Thyroid gland (tissue), 4 donors: ENCODE measurements at regions not wholly inside any gene's neighbourhood (a gene's known extent, or its start where the extent isn't known, plus 50 kb on each side); places are given as distances from the start of the nearest gene placed in this dataset.

Experiments
- DNase-seq, 2 donors: peaks; one replicate each; pipeline ENCODE4 v3.0.0-alpha.2; 2019
- H3K27ac ChIP-seq, 3 donors: fragments of 200-600 bp; sonication (generic); 1 replicate in 2 of 3; 2 replicates in 1 of 3; pipeline ENCODE4 v1.5.1; 2016 to 2019; ENCODE audit warnings: mild to moderate bottlenecking in 1 of 3, moderate library complexity in 1 of 3
- H3K27me3 ChIP-seq: fragments of 200-600 bp; sonication (generic); one replicate; pipeline ENCODE4 v1.5.1; 2019
- H3K36me3 ChIP-seq, 2 donors: fragments of 200-600 bp; sonication (generic); one replicate each; pipeline ENCODE4 v1.5.1; 2016 to 2019
- H3K4me1 ChIP-seq, 2 donors: fragments of 200-600 bp; sonication (generic); one replicate each; pipeline ENCODE4 v1.5.1; 2017 to 2019
- H3K4me3 ChIP-seq, 3 donors: fragments of 200-600 bp; sonication (generic); replicated peaks in 1 of 3; 1 replicate in 2 of 3; 2 replicates in 1 of 3; pipeline ENCODE4 v1.5.1; 2016; ENCODE audit warnings: mild to moderate bottlenecking in 1 of 3
- H3K9me3 ChIP-seq: fragments of 200-600 bp; sonication (generic); one replicate; pipeline ENCODE4 v1.5.1; 2017
- POLR2A ChIP-seq, 2 donors: fragments of 450-650 bp; IDR thresholded peaks; one replicate each; pipeline ENCODE4 v1.6.1; 2017; ENCODE audit warnings: antibody characterized with exemption in 2 of 2, mild to moderate bottlenecking in 2 of 2, moderate library complexity in 1 of 2
- WGBS, 2 donors: methylation state at CpG; one replicate each; pipeline ENCODE4 v1.1.5; 2017; 5-methylcytosine and 5-hydroxymethylcytosine counted together
- intact Hi-C: fragments of 100-400 bp; cut with DNase I; formaldehyde crosslinking; loops from one replicate; pipeline ENCODE4 v1.15.1; 2023
- TF ChIP-seq, protein P1 (sequence below), 6 experiments: fragments of 200-600 bp in 3 of 6; fragments of 450-650 bp in 3 of 6; sonication (generic) in 3 of 6; IDR thresholded peaks; one replicate each; pipeline ENCODE4 v1.5.1; 2016 to 2019; ENCODE audit warnings: antibody characterized with exemption in 6 of 6, mild to moderate bottlenecking in 2 of 6, inconsistent platforms in 1 of 6, moderate library complexity in 1 of 6

DNA sequence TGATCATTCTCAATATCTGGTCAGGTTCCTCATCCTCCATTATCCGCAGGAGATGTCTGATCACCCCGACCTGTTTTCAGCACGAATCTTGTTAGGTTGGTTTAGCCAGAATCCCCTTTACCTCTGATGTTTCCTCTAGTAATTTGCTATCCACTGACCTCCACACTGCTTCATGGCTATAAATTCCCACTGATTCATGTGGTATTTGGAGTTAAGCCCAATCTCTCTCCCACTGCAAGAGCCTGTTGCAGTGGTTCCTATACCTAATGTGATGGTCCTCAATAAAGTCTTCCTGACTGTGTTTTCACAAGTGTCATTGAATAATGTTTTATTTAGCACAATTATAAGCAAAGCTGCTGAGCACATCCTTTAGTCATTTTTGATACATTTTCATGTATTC, 124.8 kb upstream of the CNTN3 start:
- H3K36me3 ChIP-seq: no peaks in the 10 kb centered on the region

DNA sequence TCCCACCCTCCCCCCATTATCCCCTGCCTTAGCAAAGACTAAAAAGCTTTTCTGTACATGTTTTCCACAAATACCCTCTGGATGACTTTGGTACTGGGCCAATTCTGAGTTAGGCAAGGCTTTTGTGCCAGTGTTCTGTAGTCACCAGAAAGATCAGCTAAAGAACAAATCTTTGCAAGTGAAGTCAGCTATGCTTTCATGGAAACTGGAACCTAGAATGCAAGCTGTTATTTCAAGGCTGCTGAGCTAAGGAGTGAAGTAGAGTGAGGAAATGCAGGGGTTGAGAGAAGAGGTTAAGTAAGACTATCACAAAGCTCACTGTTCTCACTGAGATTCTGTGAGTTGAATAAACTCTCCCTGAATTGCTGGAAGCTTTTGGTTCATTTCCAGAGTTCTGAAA, 107.8 kb upstream of the CNTN3 start:
- TF ChIP-seq, protein P1, sequence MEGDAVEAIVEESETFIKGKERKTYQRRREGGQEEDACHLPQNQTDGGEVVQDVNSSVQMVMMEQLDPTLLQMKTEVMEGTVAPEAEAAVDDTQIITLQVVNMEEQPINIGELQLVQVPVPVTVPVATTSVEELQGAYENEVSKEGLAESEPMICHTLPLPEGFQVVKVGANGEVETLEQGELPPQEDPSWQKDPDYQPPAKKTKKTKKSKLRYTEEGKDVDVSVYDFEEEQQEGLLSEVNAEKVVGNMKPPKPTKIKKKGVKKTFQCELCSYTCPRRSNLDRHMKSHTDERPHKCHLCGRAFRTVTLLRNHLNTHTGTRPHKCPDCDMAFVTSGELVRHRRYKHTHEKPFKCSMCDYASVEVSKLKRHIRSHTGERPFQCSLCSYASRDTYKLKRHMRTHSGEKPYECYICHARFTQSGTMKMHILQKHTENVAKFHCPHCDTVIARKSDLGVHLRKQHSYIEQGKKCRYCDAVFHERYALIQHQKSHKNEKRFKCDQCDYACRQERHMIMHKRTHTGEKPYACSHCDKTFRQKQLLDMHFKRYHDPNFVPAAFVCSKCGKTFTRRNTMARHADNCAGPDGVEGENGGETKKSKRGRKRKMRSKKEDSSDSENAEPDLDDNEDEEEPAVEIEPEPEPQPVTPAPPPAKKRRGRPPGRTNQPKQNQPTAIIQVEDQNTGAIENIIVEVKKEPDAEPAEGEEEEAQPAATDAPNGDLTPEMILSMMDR (IDR thresholded peaks at IDR 0.05): no peak
- no peak for TF ChIP-seq POLR2A (IDR thresholded peaks at IDR 0.05)
- Histone ChIP-seq H3K27me3 (no peaks in the 10 kb centered on the region), H3K9me3 (no peaks in the 10 kb centered on the region), H3K4me1 (no peaks in the 10 kb centered on the region), H3K4me3 (no peak overlapping the region), H3K36me3 (no peaks in the 10 kb centered on the region), H3K27ac (no peak overlapping the region)
- intact Hi-C loops: no loop called here
- DNase-seq: no peak

More for the DNA sequence above, 124.8 kb upstream of the CNTN3 start:
- H3K4me3 ChIP-seq: no peak overlapping the region
- WGBS, 2 donors: 91 to 93% methylated on average over 3 of the region's 3 CpGs
- TF ChIP-seq, protein P1 (IDR thresholded peaks at IDR 0.05): no peak
- TF ChIP-seq POLR2A (IDR thresholded peaks at IDR 0.05): no peak
- H3K27me3 ChIP-seq: no peaks in the 10 kb centered on the region
- H3K4me1 ChIP-seq: no peaks in the 10 kb centered on the region
- no peak overlapping the region for H3K27ac ChIP-seq
- no peak for DNase-seq
- intact Hi-C loops: no loop called here
- H3K9me3 ChIP-seq: no peaks in the 10 kb centered on the region

DNA sequence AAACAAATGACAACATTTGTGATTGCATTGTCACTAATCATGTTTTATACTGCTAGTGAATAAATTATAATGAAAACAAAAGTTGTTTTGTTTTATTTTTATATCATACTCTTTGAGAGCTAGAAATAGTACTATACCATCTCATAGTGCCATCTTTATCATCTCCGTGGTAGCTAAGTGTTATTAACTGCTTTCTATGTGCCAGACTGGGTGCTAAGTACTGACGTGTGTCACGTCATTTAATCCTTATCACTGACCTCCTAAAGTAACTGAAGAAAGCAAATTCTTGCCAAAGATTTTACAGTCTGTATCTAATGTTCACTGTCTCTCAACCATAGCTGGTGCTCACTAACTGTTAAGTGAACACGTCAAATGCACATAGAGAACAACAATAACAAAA, 99.5 kb upstream of the CNTN3 start:
- intact Hi-C loops: no loop called here
- Histone ChIP-seq H3K27me3 (no peaks in the 10 kb centered on the region), H3K27ac (no peak overlapping the region), H3K36me3 (no peaks in the 10 kb centered on the region), H3K4me1 (no peaks in the 10 kb centered on the region), H3K4me3 (no peak overlapping the region), H3K9me3 (no peaks in the 10 kb centered on the region)
- DNase-seq: no peak
- 80 to 82% methylated on average over 4 of the region's 4 CpGs for WGBS, 2 donors
- TF ChIP-seq, protein P1 (IDR thresholded peaks at IDR 0.05): no peak
- no peak for TF ChIP-seq POLR2A (IDR thresholded peaks at IDR 0.05)

DNA sequence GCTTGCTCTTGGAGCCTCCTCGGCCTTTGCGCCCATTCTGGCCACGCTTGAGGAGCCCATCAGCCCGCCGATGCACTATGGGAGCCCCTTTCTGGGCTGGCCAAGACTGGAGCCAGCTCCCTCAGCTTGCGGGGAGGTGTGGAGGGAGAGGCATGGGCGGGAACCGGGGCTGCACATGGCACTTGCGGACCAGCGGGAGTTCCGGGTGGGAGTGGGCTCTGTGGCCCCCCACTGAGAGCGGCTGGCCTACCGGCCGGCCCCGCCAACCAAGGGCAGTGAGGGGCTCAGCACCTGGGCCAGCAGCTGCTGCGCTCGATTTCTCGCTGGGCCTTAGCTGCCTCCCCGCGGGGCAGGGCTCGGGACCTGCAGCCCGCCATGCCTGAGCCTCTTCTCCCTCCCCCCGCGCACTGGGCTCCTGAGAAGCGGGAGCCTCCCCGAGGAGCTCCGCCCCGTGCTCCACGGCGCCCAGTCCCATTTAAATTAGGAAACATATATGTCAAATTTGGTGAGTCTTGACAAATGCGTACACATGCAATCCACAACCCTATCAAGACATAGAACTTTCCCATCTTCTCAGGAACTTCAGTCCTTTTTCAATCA, 97.6 kb upstream of the CNTN3 start:
- H3K4me1 ChIP-seq: no peaks in the 10 kb centered on the region
- no peaks in the 10 kb centered on the region for H3K9me3 ChIP-seq
- no peak overlapping the region for H3K4me3 ChIP-seq
- 91 to 95% methylated on average over 21 to 28 of the region's 31 CpGs for WGBS, 2 donors
- H3K27ac ChIP-seq: no peak overlapping the region
- DNase-seq: no peak
- intact Hi-C loops: no loop called here
- H3K36me3 ChIP-seq: no peaks in the 10 kb centered on the region
- TF ChIP-seq, protein P1 (IDR thresholded peaks at IDR 0.05): no peak
- TF ChIP-seq POLR2A (IDR thresholded peaks at IDR 0.05): no peak
- H3K27me3 ChIP-seq: no peaks in the 10 kb centered on the region

DNA sequence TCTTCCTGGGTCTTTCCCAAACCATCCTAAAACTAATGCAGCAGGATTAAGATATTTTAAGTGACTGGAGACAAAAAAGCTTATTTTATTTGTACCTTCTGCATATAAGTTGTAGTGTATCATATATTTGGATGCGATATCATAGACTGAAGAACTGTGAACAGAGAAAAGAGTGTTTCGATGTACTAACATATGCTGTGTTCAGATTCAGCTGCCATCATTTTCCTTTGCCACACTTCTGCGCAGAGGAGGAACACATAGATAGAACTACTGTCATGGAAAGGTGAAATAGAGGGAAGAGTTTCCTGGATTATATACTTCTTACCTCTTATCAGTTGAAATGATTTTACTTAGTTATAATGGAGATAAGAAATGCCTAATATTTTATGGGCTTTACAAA, 95.5 kb upstream of the CNTN3 start:
- Histone ChIP-seq H3K4me3 (no peak overlapping the region), H3K36me3 (no peaks in the 10 kb centered on the region), H3K4me1 (no peaks in the 10 kb centered on the region), H3K27ac (no peak overlapping the region), H3K27me3 (no peaks in the 10 kb centered on the region), H3K9me3 (no peaks in the 10 kb centered on the region)
- no peak for DNase-seq
- 92 to 95% methylated on average over 3 of the region's 3 CpGs for WGBS, 2 donors
- intact Hi-C loops: no loop called here
- TF ChIP-seq, protein P1 (IDR thresholded peaks at IDR 0.05): no peak
- TF ChIP-seq POLR2A (IDR thresholded peaks at IDR 0.05): no peak
